ENCODE measurements at regions not wholly inside any gene's neighbourhood (a gene's known extent, or its start where the extent isn't known, plus 50 kb on each side); places are given as distances from the start of the nearest gene placed in this dataset.

DNA sequence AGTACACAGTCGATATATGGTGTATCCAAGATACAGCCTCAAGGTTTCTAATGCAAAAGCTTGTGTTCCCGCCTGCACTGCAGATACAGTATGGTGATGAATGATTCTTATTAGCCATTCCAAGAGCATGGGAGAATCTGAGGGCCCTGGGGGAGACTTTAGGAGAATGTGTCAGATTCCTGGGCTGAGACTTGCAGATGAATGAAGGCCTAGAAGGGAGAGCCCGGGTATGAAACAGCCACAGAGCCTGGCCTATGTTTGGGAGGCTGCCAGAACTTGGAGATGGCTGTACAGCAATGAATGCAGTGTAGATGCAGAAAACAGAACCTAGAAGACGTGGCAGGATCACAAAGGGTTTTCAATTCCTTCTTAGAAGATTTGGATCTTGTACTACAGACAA is 510.7 kb downstream of the HAPSTR1 start:
- TF ChIP-seq EZH2 (IDR thresholded peaks at IDR 0.05; ENCODE audit: insufficient read depth, poor library complexity, severe bottlenecking): no peak
- TF ChIP-seq EZH2phosphoT487 (IDR thresholded peaks at IDR 0.05; ENCODE audit: insufficient read depth, low read depth): no peak
